Esophagus muscularis mucosa (tissue), 4 donors: ENCODE measurements at regions not wholly inside any gene's neighbourhood (a gene's known extent, or its start where the extent isn't known, plus 50 kb on each side); places are given as distances from the start of the nearest gene placed in this dataset.
"Not testable (repeated sequence)": the region's sequence is repeated elsewhere in the genome, so short reads cannot be mapped to it uniquely, and the experiment has no call there.

Experiments used
- DNase-seq: peaks from one replicate; pipeline ENCODE4 v3.0.0-alpha.2; 2017; ENCODE audit errors: extremely low spot score
- H3K27ac ChIP-seq, 4 donors: fragments of 200-600 bp; sonication (generic); replicated peaks in 1 of 4; 1 replicate in 3 of 4; 2 replicates in 1 of 4; pipeline ENCODE4 v1.5.1; 2016 to 2019; ENCODE audit warnings: mild to moderate bottlenecking in 1 of 4
- H3K27me3 ChIP-seq, 4 donors: fragments of 200-600 bp; sonication (generic); one replicate each; pipeline versions ENCODE4 v1.5.1 to v1.6.0; 2016 to 2019
- H3K36me3 ChIP-seq, 4 donors: fragments of 200-600 bp; sonication (generic); one replicate each; pipeline ENCODE4 v1.5.1; 2016 to 2019
- H3K4me1 ChIP-seq, 4 donors: fragments of 200-600 bp; sonication (generic); one replicate each; pipeline ENCODE4 v1.5.1; 2016 to 2019
- H3K4me3 ChIP-seq, 4 donors: fragments of 200-600 bp; sonication (generic); 1 replicate in 2 of 4; 2 replicates in 2 of 4; pipeline ENCODE4 v1.5.1; 2016 to 2019; ENCODE audit warnings: mild to moderate bottlenecking in 4 of 4, moderate library complexity in 1 of 4
- H3K9me3 ChIP-seq, 4 donors: fragments of 200-600 bp; sonication (generic); 1 replicate in 3 of 4; 2 replicates in 1 of 4; pipeline ENCODE4 v1.5.1; 2016 to 2019
- CTCF ChIP-seq, 3 experiments: fragments of 200-600 bp in 2 of 3; fragments of 450-650 bp in 1 of 3; sonication (generic) in 2 of 3; IDR thresholded peaks; one replicate each; pipeline ENCODE4 v1.5.1; 2017 to 2019; ENCODE audit warnings: antibody characterized with exemption in 3 of 3, mild to moderate bottlenecking in 2 of 3, moderate library complexity in 1 of 3
- EP300 ChIP-seq: sonication (generic); formaldehyde crosslinking; IDR thresholded peaks from one replicate; pipeline ENCODE4 v1.6.1; 2017; ENCODE audit warnings: antibody characterized with exemption
- POLR2A ChIP-seq: fragments of 450-650 bp; IDR thresholded peaks from one replicate; pipeline ENCODE4 v1.6.1; 2017; ENCODE audit warnings: antibody characterized with exemption, moderate library complexity, mild to moderate bottlenecking, low read depth
- POLR2AphosphoS5 ChIP-seq, 2 donors: sonication (generic); formaldehyde crosslinking; IDR thresholded peaks; one replicate each; pipeline ENCODE4 v1.6.1; 2017; ENCODE audit warnings: antibody characterized with exemption in 2 of 2
- WGBS: methylation state at CpG from one replicate; pipeline ENCODE4 v1.1.5; 2018; 5-methylcytosine and 5-hydroxymethylcytosine counted together
- intact Hi-C: fragments of 100-400 bp; cut with DNase I; formaldehyde crosslinking; loops from one replicate; pipeline ENCODE4 v1.15.1; 2023

GRCh38 chr1:121586369-121587229 lies 401.8 kb downstream of the SRGAP2C start:
- Histone ChIP-seq H3K36me3 (no peaks in the 10 kb centered on the region), H3K9me3 (peaks cover 0 to 9% (median 8%) of the 10 kb centered on the region in 4 donors), H3K4me3 (no peak overlapping the region), H3K27ac (no peak overlapping the region), H3K4me1 (no peaks in the 10 kb centered on the region), H3K27me3 (no peaks in the 10 kb centered on the region)
- intact Hi-C loops: no loop called here
- TF ChIP-seq EP300: no peak
- no peak for TF ChIP-seq POLR2A
- no peak for TF ChIP-seq POLR2AphosphoS5 (IDR thresholded peaks at IDR 0.05)
- no peak for TF ChIP-seq CTCF (IDR thresholded peaks at IDR 0.05)
- no peak for DNase-seq
- WGBS: 64% methylated on average over 9 of the region's 15 CpGs

GRCh38 chr1:121587230-121587569 lies 402.4 kb downstream of the SRGAP2C start:
- intact Hi-C loops: no loop called here
- peaks cover 0 to 5% (median 3%) of the 10 kb centered on the region in 4 donors for H3K9me3 ChIP-seq
- no peak for DNase-seq
- TF ChIP-seq POLR2AphosphoS5 (IDR thresholded peaks at IDR 0.05) (no peak), EP300 (no peak), CTCF (IDR thresholded peaks at IDR 0.05) (no peak), POLR2A (no peak)
- no peak overlapping the region for H3K4me3 ChIP-seq
- WGBS: 91% methylated on average over 5 of the region's 5 CpGs
- no peaks in the 10 kb centered on the region for H3K27me3 ChIP-seq
- no peak overlapping the region for H3K27ac ChIP-seq
- H3K4me1 ChIP-seq: no peaks in the 10 kb centered on the region
- H3K36me3 ChIP-seq: no peaks in the 10 kb centered on the region

GRCh38 chr1:121587777-121588176 lies 403.0 kb downstream of the SRGAP2C start:
- intact Hi-C loops: no loop called here
- Histone ChIP-seq H3K9me3 (no peaks in the 10 kb centered on the region), H3K27ac (no peak overlapping the region), H3K27me3 (no peaks in the 10 kb centered on the region), H3K4me1 (no peaks in the 10 kb centered on the region), H3K4me3 (no peak overlapping the region), H3K36me3 (no peaks in the 10 kb centered on the region)
- no peak for TF ChIP-seq POLR2AphosphoS5 (IDR thresholded peaks at IDR 0.05)
- no peak for TF ChIP-seq CTCF (IDR thresholded peaks at IDR 0.05)
- no peak for TF ChIP-seq POLR2A
- TF ChIP-seq EP300: no peak
- DNase-seq: no peak

- intact Hi-C loops: no loop called here
- TF ChIP-seq EP300 (no peak), CTCF (IDR thresholded peaks at IDR 0.05) (no peak), POLR2AphosphoS5 (IDR thresholded peaks at IDR 0.05) (no peak), POLR2A (no peak)
- 73% methylated on average over 3 of the region's 3 CpGs for whole genome bisulfite sequencing
Observed at GRCh38 chr1:121594096-121594495, 409.3 kb downstream of the SRGAP2C start.

GRCh38 chr1:121595089-121595488 lies 410.3 kb downstream of the SRGAP2C start:
- Histone ChIP-seq H3K4me1 (no peaks in the 10 kb centered on the region), H3K4me3 (no peak overlapping the region), H3K9me3 (no peaks in the 10 kb centered on the region), H3K27ac (no peak overlapping the region), H3K27me3 (no peaks in the 10 kb centered on the region), H3K36me3 (no peaks in the 10 kb centered on the region)
- intact Hi-C loops: no loop called here
- no peak for DNase-seq
- TF ChIP-seq POLR2A (no peak), CTCF (IDR thresholded peaks at IDR 0.05) (no peak), POLR2AphosphoS5 (IDR thresholded peaks at IDR 0.05) (no peak), EP300 (no peak)

More at GRCh38 chr1:121594096-121594495, 409.3 kb downstream of the SRGAP2C start:
- no peaks in the 10 kb centered on the region for H3K9me3 ChIP-seq
- H3K4me1 ChIP-seq: no peaks in the 10 kb centered on the region
- H3K4me3 ChIP-seq: no peak overlapping the region
- no peak overlapping the region for H3K27ac ChIP-seq
- DNase-seq: no peak
- no peaks in the 10 kb centered on the region for H3K27me3 ChIP-seq
- no peaks in the 10 kb centered on the region for H3K36me3 ChIP-seq

GRCh38 chr1:121604843-121605444 lies 420.2 kb downstream of the SRGAP2C start:
- intact Hi-C loops: not testable (repeated sequence)
- whole genome bisulfite sequencing: no CpG with 5 or more reads among the region's 3 CpGs

GRCh38 chr1:121607499-121607898 lies 422.7 kb downstream of the SRGAP2C start:
- H3K9me3 ChIP-seq, DNase-seq, H3K27ac ChIP-seq, intact Hi-C loops, H3K4me3 ChIP-seq, H3K4me1 ChIP-seq, H3K36me3 ChIP-seq, H3K27me3 ChIP-seq: not testable (repeated sequence)
- WGBS: no CpG with 5 or more reads among the region's 2 CpGs

More at GRCh38 chr1:121604843-121605444, 420.2 kb downstream of the SRGAP2C start:
- H3K27ac ChIP-seq, DNase-seq, H3K36me3 ChIP-seq, H3K4me1 ChIP-seq, H3K4me3 ChIP-seq, H3K27me3 ChIP-seq, H3K9me3 ChIP-seq: not testable (repeated sequence)
